HCT116 (cell line): ENCODE measurements at regions not wholly inside any gene's neighbourhood (a gene's known extent, or its start where the extent isn't known, plus 50 kb on each side); places are given as distances from the start of the nearest gene placed in this dataset.

Experiments used
- ATAC-seq: fragments of 200-7000 bp; cut with Tn5 transposase; 2 replicates; pipeline ENCODE4 v1.9.1; 2020; ENCODE audit warnings: mild to moderate bottlenecking, moderate library complexity
- BruUV-seq: library from RNA; stranded (reverse); fragments of 400-500 nt; replicated peaks from 2 replicates; lab custom pipeline; 2021; lab: Mats Ljungman, UMichigan
- CTCF ChIA-PET: fragments of 300-600 bp; sonication (Branson Sonifier 250); formaldehyde crosslinking; loops from one replicate; lab custom pipeline; 2021; ENCODE audit warnings: antibody characterized with exemption; lab: Charles Lee
- POLR2A ChIA-PET: fragments of 300-600, 350-600 bp; sonication (Branson Sonifier 250); formaldehyde crosslinking; loops from one replicate; lab custom pipeline; 2021; ENCODE audit warnings: antibody characterized with exemption; lab: Charles Lee
- RAD21 ChIA-PET, 2 experiments: fragments of 300-600 bp; sonication (Branson Sonifier 250); formaldehyde crosslinking; loops; one replicate each; lab custom pipeline; 2023; ENCODE audit warnings: low total read pairs in 2 of 2; ENCODE audit not compliant: uncharacterized antibody in 2 of 2, unreplicated experiment in 2 of 2, low non-redundant PET in 1 of 2; lab: Charles Lee
- DNase-seq: peaks from one replicate; pipeline ENCODE4 v3.0.0-alpha.2; 2010; ENCODE audit warnings: low read depth, low spot score
- H2AFZ ChIP-seq: fragments of 200-600 bp; shearing (Covaris generic), sonication (generic); 2 replicates; pipeline ENCODE4 v1.6.1; 2017; ENCODE audit warnings: low read depth, mixed run types, mixed read lengths, antibody characterized with exemption, low read length; ENCODE audit not compliant: poor library complexity, severe bottlenecking
- H3K27ac ChIP-seq: 2 replicates; pipeline ENCODE4 v1.5.1; 2012; ENCODE audit warnings: low read depth, low read length
- H3K27me3 ChIP-seq: fragments of 200-600 bp; sonication (generic); 2 replicates; pipeline ENCODE4 v1.6.1; 2016; ENCODE audit warnings: mixed run types, low read length, mixed read lengths; ENCODE audit not compliant: insufficient read depth
- H3K36me3 ChIP-seq, 2 experiments: fragments of 200-500 bp in 1 of 2; fragments of 200-600 bp in 1 of 2; sonication (Bioruptor generic) in 1 of 2; sonication (generic) in 1 of 2; 2 replicates each; pipeline versions ENCODE4 v1.5.1 to v1.6.1; 2014 to 2016; ENCODE audit warnings: low read length in 2 of 2, inconsistent platforms in 1 of 2, mixed read lengths in 1 of 2, mixed run types in 1 of 2; ENCODE audit not compliant: insufficient read depth in 2 of 2, control insufficient read depth in 1 of 2
- H3K4me1 ChIP-seq, 2 experiments: fragments of 200-600 bp in 1 of 2; sonication (generic) in 1 of 2; 2 replicates each; pipeline versions ENCODE4 v1.5.1 to v1.6.1; 2012 to 2017; ENCODE audit warnings: low read length in 2 of 2, inconsistent platforms in 1 of 2, mild to moderate bottlenecking in 1 of 2, mixed read lengths in 1 of 2, mixed run types in 1 of 2, moderate library complexity in 1 of 2; ENCODE audit not compliant: insufficient read depth in 2 of 2, control insufficient read depth in 1 of 2
- H3K4me2 ChIP-seq: fragments of 200-600 bp; sonication (generic); 2 replicates; pipeline ENCODE4 v1.6.1; 2017; ENCODE audit warnings: mixed run types, low read length, mixed read lengths
- H3K4me3 ChIP-seq, 2 experiments: fragments of 200-600 bp in 1 of 2; sonication (generic) in 1 of 2; replicated peaks in 1 of 2; 2 replicates each; pipeline ENCODE4 v1.5.1; 2011 to 2016; ENCODE audit warnings: low read length in 2 of 2, control low read depth in 1 of 2, low read depth in 1 of 2, mild to moderate bottlenecking in 1 of 2, mixed read lengths in 1 of 2, mixed run types in 1 of 2
- H3K79me2 ChIP-seq: fragments of 200-600 bp; sonication (generic); 2 replicates; pipeline ENCODE4 v1.6.1; 2017; ENCODE audit warnings: mild to moderate bottlenecking, mixed run types, low read length, moderate library complexity, mixed read lengths; ENCODE audit not compliant: insufficient read depth
- H3K9ac ChIP-seq: fragments of 200-600 bp; sonication (generic); 2 replicates; pipeline ENCODE4 v1.6.1; 2016; ENCODE audit warnings: low read length, mixed read lengths
- H3K9me2 ChIP-seq: fragments of 200-600 bp; sonication (generic), shearing (Covaris generic); 2 replicates; pipeline ENCODE4 v1.6.1; 2017; ENCODE audit warnings: mixed run types, mild to moderate bottlenecking, moderate library complexity; ENCODE audit not compliant: insufficient read depth
- H3K9me3 ChIP-seq, 2 experiments: fragments of 200-500 bp in 1 of 2; fragments of 200-600 bp in 1 of 2; sonication (Bioruptor generic) in 1 of 2; sonication (generic) in 1 of 2; 2 replicates each; pipeline ENCODE4 v1.6.1; 2014 to 2017; ENCODE audit warnings: low read length in 2 of 2, mixed read lengths in 2 of 2, inconsistent platforms in 1 of 2, low read depth in 1 of 2, mild to moderate bottlenecking in 1 of 2, mixed run types in 1 of 2, moderate library complexity in 1 of 2; ENCODE audit not compliant: control insufficient read depth in 1 of 2, insufficient read depth in 1 of 2
- H4K20me1 ChIP-seq: fragments of 200-600 bp; sonication (generic), shearing (Covaris generic); 2 replicates; pipeline ENCODE4 v1.6.1; 2017; ENCODE audit warnings: mixed run types, mild to moderate bottlenecking, moderate library complexity; ENCODE audit not compliant: insufficient read depth
- ATF3 ChIP-seq: IDR thresholded peaks from 2 replicates; pipeline ENCODE4 v1.6.1; 2012
- CEBPB ChIP-seq: IDR thresholded peaks from 2 replicates; pipeline ENCODE4 v1.6.1; 2012; ENCODE audit warnings: low read depth
- EGR1 ChIP-seq: IDR thresholded peaks from 2 replicates; pipeline ENCODE4 v1.6.1; 2012; ENCODE audit warnings: low read depth
- EZH2 ChIP-seq: fragments of 200-600 bp; sonication (generic); IDR thresholded peaks from 2 replicates; pipeline ENCODE4 v1.6.1; 2017; ENCODE audit warnings: antibody characterized with exemption, mixed run types
- FOSL1 ChIP-seq: IDR thresholded peaks from 2 replicates; pipeline ENCODE4 v1.6.1; 2012; ENCODE audit warnings: low read depth
- JUND ChIP-seq: IDR thresholded peaks from 2 replicates; pipeline ENCODE4 v1.6.1; 2012
- POLR2A ChIP-seq: IDR thresholded peaks from 2 replicates; pipeline ENCODE4 v1.7.0; 2011; ENCODE audit warnings: borderline replicate concordance; ENCODE audit not compliant: insufficient read depth, insufficient read length; ENCODE audit errors: extremely low read depth
- POLR2AphosphoS5 ChIP-seq: IDR thresholded peaks from 2 replicates; pipeline ENCODE4 v1.6.1; 2011; ENCODE audit warnings: mild to moderate bottlenecking, low read depth, low read length, moderate library complexity
- RAD21 ChIP-seq: IDR thresholded peaks from 2 replicates; pipeline ENCODE4 v1.6.1; 2012; ENCODE audit warnings: low read depth, mild to moderate bottlenecking
- REST ChIP-seq: IDR thresholded peaks from 2 replicates; pipeline ENCODE4 v1.6.1; 2012; ENCODE audit warnings: low read depth
- SP1 ChIP-seq: IDR thresholded peaks from 2 replicates; pipeline ENCODE4 v1.6.1; 2012; ENCODE audit warnings: low read depth
- SRF ChIP-seq: IDR thresholded peaks from 2 replicates; pipeline ENCODE4 v1.6.1; 2012; ENCODE audit warnings: low read depth
- YY1 ChIP-seq: IDR thresholded peaks from 2 replicates; pipeline ENCODE4 v1.6.1; 2011; ENCODE audit warnings: low read length, low read depth, moderate library complexity, mild to moderate bottlenecking; ENCODE audit not compliant: insufficient replicate concordance; ENCODE audit errors: extremely low read depth
- ZNF274 ChIP-seq: fragments of 200-500 bp; sonication (Bioruptor generic); IDR thresholded peaks from 2 replicates; pipeline ENCODE4 v1.6.1; 2014; ENCODE audit warnings: mild to moderate bottlenecking, low read depth, low read length, inconsistent platforms
- intact Hi-C: fragments of 100-400 bp; cut with micrococcal nuclease; formaldehyde crosslinking; loops from 2 replicates; pipeline ENCODE4 v1.10.0; 2022
- TF ChIP-seq, protein P1 (sequence below): IDR thresholded peaks from 2 replicates; pipeline ENCODE4 v1.6.1; 2011; ENCODE audit warnings: mild to moderate bottlenecking, low read length, moderate library complexity; ENCODE audit not compliant: insufficient replicate concordance; ENCODE audit errors: extremely low read depth
- TF ChIP-seq, protein P2 (sequence below): IDR thresholded peaks from 2 replicates; pipeline ENCODE4 v1.6.1; 2012

GRCh38 chr6:85948481-85948880 lies 305.8 kb upstream of the SYNCRIP start (continued):
- TF ChIP-seq REST, result no peak
- no peak for TF ChIP-seq JUND

DNA sequence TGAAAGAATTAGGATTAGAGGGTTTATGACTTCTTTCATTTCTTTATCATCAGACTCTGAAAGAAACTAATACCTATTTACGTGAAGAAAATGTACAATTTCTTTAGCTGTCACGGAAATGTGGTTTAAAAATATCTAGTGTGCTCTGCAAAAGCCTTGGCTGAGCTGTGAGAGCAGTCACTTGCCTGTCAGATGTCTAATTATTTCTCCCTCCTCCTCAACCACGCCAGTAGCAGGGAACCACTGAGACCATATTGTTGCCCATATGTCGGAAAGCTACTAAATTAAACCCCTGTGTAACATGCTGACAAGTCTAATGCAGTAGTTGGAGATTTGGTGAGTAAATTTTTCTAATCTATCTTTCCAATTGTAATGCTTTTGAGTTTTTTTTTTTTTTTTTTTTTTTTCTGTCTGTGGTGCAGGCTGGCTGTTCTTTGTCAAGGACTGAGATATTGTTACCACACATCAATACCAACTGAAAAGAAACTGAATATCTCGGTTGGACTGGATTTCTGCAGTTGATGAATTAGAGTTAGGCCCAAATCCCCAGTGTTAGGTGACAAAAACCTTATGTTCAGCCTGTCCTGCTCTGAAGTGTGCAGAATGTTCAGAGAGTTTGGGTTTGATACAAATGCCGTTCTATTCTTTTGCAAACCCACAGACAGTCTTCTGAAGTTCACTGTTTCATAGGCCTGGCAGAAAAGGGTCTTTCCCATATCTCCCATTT lies 302.9 kb upstream of the SYNCRIP start:
- no peaks in the 10 kb centered on the region for H4K20me1 ChIP-seq
- H3K9me3 ChIP-seq, result no peaks in the 10 kb centered on the region
- no peak overlapping the region for H3K4me2 ChIP-seq
- ChIA-PET RAD21 (no interaction called here), CTCF (no interaction called here), POLR2A (no interaction called here)
- H3K9ac ChIP-seq, result no peak overlapping the region
- H3K36me3 ChIP-seq, result no peaks in the 10 kb centered on the region
- H3K4me3 ChIP-seq, result no peak overlapping the region
- no peak overlapping the region for H2AFZ ChIP-seq
- intact Hi-C loops, result no loop called here
- ATAC-seq (no peak), DNase-seq (no peak)
- peaks cover 14% of the 10 kb centered on the region; the same call in 1 of the 2 replicates for H3K27me3 ChIP-seq
- no peaks in the 10 kb centered on the region for H3K4me1 ChIP-seq
- H3K9me2 ChIP-seq, result no peaks in the 10 kb centered on the region
- H3K27ac ChIP-seq, result no peak overlapping the region
- H3K79me2 ChIP-seq, result no peaks in the 10 kb centered on the region
- no TSS peak for BruUV-seq
- TF ChIP-seq ZNF274, result no peak
- no peak for TF ChIP-seq SP1
- no peak for TF ChIP-seq CEBPB
- TF ChIP-seq, protein P1, sequence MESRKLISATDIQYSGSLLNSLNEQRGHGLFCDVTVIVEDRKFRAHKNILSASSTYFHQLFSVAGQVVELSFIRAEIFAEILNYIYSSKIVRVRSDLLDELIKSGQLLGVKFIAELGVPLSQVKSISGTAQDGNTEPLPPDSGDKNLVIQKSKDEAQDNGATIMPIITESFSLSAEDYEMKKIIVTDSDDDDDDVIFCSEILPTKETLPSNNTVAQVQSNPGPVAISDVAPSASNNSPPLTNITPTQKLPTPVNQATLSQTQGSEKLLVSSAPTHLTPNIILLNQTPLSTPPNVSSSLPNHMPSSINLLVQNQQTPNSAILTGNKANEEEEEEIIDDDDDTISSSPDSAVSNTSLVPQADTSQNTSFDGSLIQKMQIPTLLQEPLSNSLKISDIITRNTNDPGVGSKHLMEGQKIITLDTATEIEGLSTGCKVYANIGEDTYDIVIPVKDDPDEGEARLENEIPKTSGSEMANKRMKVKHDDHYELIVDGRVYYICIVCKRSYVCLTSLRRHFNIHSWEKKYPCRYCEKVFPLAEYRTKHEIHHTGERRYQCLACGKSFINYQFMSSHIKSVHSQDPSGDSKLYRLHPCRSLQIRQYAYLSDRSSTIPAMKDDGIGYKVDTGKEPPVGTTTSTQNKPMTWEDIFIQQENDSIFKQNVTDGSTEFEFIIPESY, result no peak
- no peak for TF ChIP-seq EGR1
- TF ChIP-seq RAD21, result no peak
- no peak for TF ChIP-seq POLR2AphosphoS5
- TF ChIP-seq EZH2, result no peak
- TF ChIP-seq FOSL1, result no peak
- TF ChIP-seq SRF, result no peak
- no peak for TF ChIP-seq ATF3
- no peak for TF ChIP-seq YY1
- TF ChIP-seq POLR2A, result no peak
- no peak for TF ChIP-seq REST
- TF ChIP-seq, protein P2, sequence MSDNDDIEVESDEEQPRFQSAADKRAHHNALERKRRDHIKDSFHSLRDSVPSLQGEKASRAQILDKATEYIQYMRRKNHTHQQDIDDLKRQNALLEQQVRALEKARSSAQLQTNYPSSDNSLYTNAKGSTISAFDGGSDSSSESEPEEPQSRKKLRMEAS, result no peak
